Liver (tissue), 8 donors: ENCODE measurements at regions not wholly inside any gene's neighbourhood (a gene's known extent, or its start where the extent isn't known, plus 50 kb on each side); places are given as distances from the start of the nearest gene placed in this dataset.

Experiments used
- DNase-seq: peaks from one replicate; pipeline ENCODE4 v3.0.0-alpha.2; 2017; ENCODE audit warnings: low spot score
- H3K27ac ChIP-seq, 2 donors: one replicate each; pipeline ENCODE4 v1.7.0; 2013; ENCODE audit warnings: inconsistent platforms in 2 of 2, low read length in 2 of 2, control low read depth in 1 of 2, low read depth in 1 of 2, mild to moderate bottlenecking in 1 of 2
- H3K27me3 ChIP-seq, 4 donors: one replicate each; pipeline versions ENCODE4 v1.6.1 to v1.7.0; 2013; ENCODE audit warnings: low read length in 3 of 4, inconsistent platforms in 1 of 4, mild to moderate bottlenecking in 1 of 4, moderate library complexity in 1 of 4; ENCODE audit not compliant: control insufficient read depth in 4 of 4, insufficient read depth in 4 of 4
- H3K36me3 ChIP-seq, 4 donors: one replicate each; pipeline versions ENCODE4 v1.6.1 to v1.7.0; 2013; ENCODE audit warnings: low read length in 3 of 4, mild to moderate bottlenecking in 3 of 4, low read depth in 1 of 4, moderate library complexity in 1 of 4; ENCODE audit not compliant: control insufficient read depth in 4 of 4, insufficient read depth in 3 of 4
- H3K4me1 ChIP-seq, 4 donors: one replicate each; pipeline versions ENCODE4 v1.6.1 to v1.7.0; 2013; ENCODE audit warnings: low read length in 3 of 4, mild to moderate bottlenecking in 3 of 4, moderate library complexity in 1 of 4; ENCODE audit not compliant: control insufficient read depth in 4 of 4, insufficient read depth in 4 of 4
- H3K4me3 ChIP-seq, 3 donors: one replicate each; pipeline versions ENCODE4 v1.6.1 to v1.7.0; 2013; ENCODE audit warnings: low read length in 3 of 3, control low read depth in 1 of 3, low read depth in 1 of 3, mild to moderate bottlenecking in 1 of 3
- H3K9ac ChIP-seq, 2 donors: one replicate each; pipeline ENCODE4 v1.7.0; 2013; ENCODE audit warnings: low read length in 2 of 2, mild to moderate bottlenecking in 2 of 2, moderate library complexity in 2 of 2, control low read depth in 1 of 2, low read depth in 1 of 2
- H3K9me3 ChIP-seq, 4 donors: one replicate each; pipeline versions ENCODE4 v1.6.1 to v1.7.0; 2013; ENCODE audit warnings: low read length in 3 of 4; ENCODE audit not compliant: control insufficient read depth in 4 of 4
- CTCF ChIP-seq: fragments of 150-350 bp; IDR thresholded peaks from 2 replicates; pipeline ENCODE4 v1.5.1; 2017; ENCODE audit warnings: improper control_type of control experiment, low read depth, low read length; ENCODE audit not compliant: missing input control
- EGR1 ChIP-seq, 2 donors: IDR thresholded peaks; 2 replicates each; pipeline ENCODE4 v1.6.1; 2016 to 2018; ENCODE audit warnings: antibody characterized with exemption in 2 of 2, low read depth in 2 of 2
- FOXA1 ChIP-seq: IDR thresholded peaks from 2 replicates; pipeline ENCODE4 v1.6.1; 2016; ENCODE audit warnings: antibody characterized with exemption
- FOXA2 ChIP-seq: IDR thresholded peaks from 2 replicates; pipeline ENCODE4 v1.6.1; 2016; ENCODE audit warnings: antibody characterized with exemption
- HNF4G ChIP-seq: IDR thresholded peaks from 2 replicates; pipeline ENCODE4 v1.6.1; 2016; ENCODE audit warnings: antibody characterized with exemption
- JUND ChIP-seq, 2 donors: IDR thresholded peaks; 2 replicates each; pipeline ENCODE4 v1.6.1; 2016; ENCODE audit warnings: antibody characterized with exemption in 2 of 2
- NR2F2 ChIP-seq: IDR thresholded peaks from 2 replicates; pipeline ENCODE4 v1.6.1; 2016; ENCODE audit warnings: antibody characterized with exemption
- RAD21 ChIP-seq, 2 donors: IDR thresholded peaks; 2 replicates each; pipeline ENCODE4 v1.6.1; 2016; ENCODE audit warnings: antibody characterized with exemption in 2 of 2, mild to moderate bottlenecking in 2 of 2
- REST ChIP-seq: IDR thresholded peaks from 2 replicates; pipeline ENCODE4 v1.6.1; 2016; ENCODE audit warnings: antibody characterized with exemption, mild to moderate bottlenecking
- RXRA ChIP-seq, 2 donors: IDR thresholded peaks; 2 replicates each; pipeline ENCODE4 v1.6.1; 2017 to 2018; ENCODE audit warnings: antibody characterized with exemption in 2 of 2, mild to moderate bottlenecking in 1 of 2
- TAF1 ChIP-seq: conservative IDR thresholded peaks from 2 replicates; pipeline ENCODE4 v1.6.1; 2016; ENCODE audit warnings: antibody characterized with exemption, mild to moderate bottlenecking
- ZBTB33 ChIP-seq: IDR thresholded peaks from 2 replicates; pipeline ENCODE4 v1.6.1; 2016; ENCODE audit warnings: antibody characterized with exemption
- WGBS: extraction: QIAGEN DNeasy Blood & Tissue Kit; methylation state at CpG from one replicate; pipeline ENCODE4 v1.1.7; 2013; 5-methylcytosine and 5-hydroxymethylcytosine counted together
- donor health status: healthy.
- donor health status: healthy.
- donor health status: healthy.
- donor health status: healthy.
- donor health status: healthy.

- H3K9ac ChIP-seq = no peak overlapping the region
- DNase-seq = peak; percentile 57
- WGBS = 25% methylated on average over 11 of the region's 11 CpGs
- H3K36me3 ChIP-seq = no peaks in the 10 kb centered on the region
- no peak overlapping the region for H3K27ac ChIP-seq
- no peaks in the 10 kb centered on the region for H3K9me3 ChIP-seq
- no peak overlapping the region for H3K4me3 ChIP-seq
- H3K27me3 ChIP-seq = no peaks in the 10 kb centered on the region
- TF ChIP-seq REST (no peak), RXRA (IDR thresholded peaks at IDR 0.05) (no peak), HNF4G (no peak), NR2F2 (no peak), ZBTB33 (no peak), JUND (IDR thresholded peaks at IDR 0.05) (no peak), EGR1 (IDR thresholded peaks at IDR 0.05; ENCODE audit: low read depth in 2 of 2) (no peak), FOXA2 (no peak), RAD21 (IDR thresholded peaks at IDR 0.05) (peak; percentile 97 to 98), CTCF (peak; percentile 92), FOXA1 (no peak)
- peaks cover 0 to 13% (median 3%) of the 10 kb centered on the region in 4 donors for H3K4me1 ChIP-seq
Observed at GRCh38 chr6:142692942-142693341, 252.0 kb downstream of the HIVEP2 start.

- Histone ChIP-seq H3K4me3 (no peak overlapping the region), H3K9me3 (no peaks in the 10 kb centered on the region), H3K27ac (no peak overlapping the region), H3K27me3 (no peaks in the 10 kb centered on the region), H3K4me1 (peaks cover 0 to 13% (median 3%) of the 10 kb centered on the region in 4 donors), H3K9ac (no peak overlapping the region), H3K36me3 (no peaks in the 10 kb centered on the region)
- no peak for DNase-seq
- WGBS = 83% methylated on average over 4 of the region's 4 CpGs
- TF ChIP-seq CTCF = no peak
- no peak for TF ChIP-seq TAF1
- no peak for TF ChIP-seq NR2F2
Observed at GRCh38 chr6:142693441-142693840, 251.5 kb downstream of the HIVEP2 start.
